Medulla oblongata (tissue), 1 donor: ENCODE measurements at regions not wholly inside any gene's neighbourhood (a gene's known extent, or its start where the extent isn't known, plus 50 kb on each side); places are given as distances from the start of the nearest gene placed in this dataset.

Source experiments
- DNase-seq: peaks from one replicate; pipeline ENCODE4 v3.0.0-alpha.2; 2015; ENCODE audit errors: extremely low spot score

GRCh38 chr13:105537113-105537512, 998.3 kb downstream of the EFNB2 start:
- DNase-seq: no peak

- DNase-seq: no peak
Observed at GRCh38 chr13:105530468-105530867, 1005.0 kb downstream of the EFNB2 start.

DNA sequence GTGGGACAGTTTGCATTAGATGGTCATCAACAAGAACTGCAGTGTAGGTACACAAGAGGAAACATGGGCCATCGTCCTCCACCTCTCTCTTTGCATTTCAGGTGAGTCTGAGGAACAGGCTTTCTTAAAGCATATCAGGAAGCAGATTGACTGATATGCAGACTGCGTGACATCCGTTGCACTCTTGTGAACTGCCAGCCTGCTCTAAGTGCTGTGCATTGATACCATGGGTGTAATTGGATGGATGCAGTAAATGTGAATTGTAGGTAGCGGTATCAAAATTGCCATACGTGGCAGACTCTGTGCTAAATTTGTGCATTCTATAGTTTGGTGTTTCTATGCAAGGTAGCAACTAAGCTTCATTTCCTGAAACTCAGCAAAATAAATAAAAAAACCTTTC, 1008.3 kb downstream of the EFNB2 start:
- DNase-seq: no peak

- no peak for DNase-seq
Observed at GRCh38 chr13:105519771-105520170, 1015.7 kb downstream of the EFNB2 start.

DNA sequence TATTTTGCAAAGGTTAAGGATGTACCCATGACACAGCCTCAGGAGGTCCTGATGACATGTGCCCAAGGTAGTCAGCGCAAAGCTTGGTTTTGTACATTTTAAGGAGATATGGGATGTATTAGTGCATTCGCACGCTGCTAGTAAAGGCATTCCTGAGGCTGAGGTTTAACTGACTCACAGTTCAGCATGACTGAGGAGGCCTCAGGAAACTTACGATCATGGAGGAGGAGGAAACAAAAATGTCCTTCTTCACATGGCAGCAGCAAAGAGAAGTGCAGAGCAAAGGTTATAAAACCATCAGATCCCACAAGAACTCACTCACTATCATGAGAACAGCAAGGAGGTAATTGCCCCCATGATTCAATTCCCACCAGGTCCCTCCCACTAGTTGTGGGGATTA, 1017.4 kb downstream of the EFNB2 start:
- no peak for DNase-seq

- DNase-seq: no peak
Observed at GRCh38 chr13:105514401-105514800, 1021.1 kb downstream of the EFNB2 start.

- DNase-seq: no peak
Observed at GRCh38 chr13:105513448-105513847, 1022.0 kb downstream of the EFNB2 start.

GRCh38 chr13:105509981-105510762, 1025.3 kb downstream of the EFNB2 start:
- no peak for DNase-seq

GRCh38 chr13:105506463-105506862, 1029.0 kb downstream of the EFNB2 start:
- no peak for DNase-seq

DNA sequence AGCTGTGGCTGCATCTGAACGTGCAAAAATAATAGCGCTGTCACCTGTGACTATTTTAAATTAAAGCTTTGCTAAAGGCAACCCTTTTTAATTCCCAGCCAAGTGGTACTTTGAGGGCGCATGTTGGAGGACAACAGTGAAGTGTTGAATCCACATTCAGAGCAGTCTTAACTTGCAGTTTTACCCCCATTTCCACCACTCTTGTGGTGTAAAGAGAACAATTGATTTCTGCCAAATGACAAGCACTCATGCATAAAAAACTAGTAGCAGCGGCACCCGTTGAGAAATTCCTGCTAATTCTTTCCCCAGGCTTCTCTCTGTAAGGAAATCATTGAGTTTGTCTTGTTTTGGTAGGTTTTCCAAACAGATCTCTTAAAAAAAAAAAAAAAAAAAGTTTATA, 1033.3 kb downstream of the EFNB2 start:
- DNase-seq: no peak

- no peak for DNase-seq
Observed at GRCh38 chr13:105497597-105497996, 1037.9 kb downstream of the EFNB2 start.

- no peak for DNase-seq
Observed at GRCh38 chr13:105492216-105492615, 1043.2 kb downstream of the EFNB2 start.

DNA sequence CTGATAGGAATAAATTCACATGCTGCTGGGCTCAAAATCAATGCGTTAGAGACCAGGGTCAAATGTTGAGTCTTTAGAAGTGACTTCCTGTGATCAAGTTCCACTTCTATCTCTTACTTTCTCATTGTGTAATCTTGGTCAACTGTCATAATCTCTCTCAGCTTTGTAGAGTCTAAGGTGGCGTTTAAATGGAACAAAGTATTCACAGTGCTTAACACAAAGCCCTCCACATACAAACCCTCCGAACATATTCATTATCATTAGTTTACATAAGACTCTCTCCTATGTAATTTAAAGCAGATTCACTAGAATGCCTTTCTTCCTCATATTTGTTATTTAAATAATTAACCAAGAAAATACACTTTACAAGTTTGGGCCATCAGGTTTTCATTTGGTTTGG, 1044.1 kb downstream of the EFNB2 start:
- no peak for DNase-seq

DNA sequence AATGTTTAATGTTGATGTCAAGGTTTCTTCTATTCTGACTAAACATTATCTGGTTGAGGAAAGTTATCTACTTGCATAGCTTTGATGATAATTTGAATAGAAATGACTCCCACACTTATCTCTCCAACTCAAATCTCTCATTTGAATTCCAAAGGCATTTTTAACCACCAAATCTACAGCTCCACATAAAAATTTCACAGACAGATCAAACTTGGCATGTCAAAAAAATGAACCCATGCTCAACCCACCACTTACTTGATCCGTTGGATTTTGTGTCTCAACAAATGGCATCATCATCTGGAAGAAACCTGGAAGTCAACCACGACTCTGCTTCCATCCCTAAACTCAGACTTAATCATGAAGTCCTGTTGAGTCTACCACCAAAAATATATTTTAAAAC, 1050.4 kb downstream of the EFNB2 start:
- DNase-seq: no peak

GRCh38 chr13:105474983-105475610, 1060.4 kb downstream of the EFNB2 start:
- DNase-seq: no peak

DNA sequence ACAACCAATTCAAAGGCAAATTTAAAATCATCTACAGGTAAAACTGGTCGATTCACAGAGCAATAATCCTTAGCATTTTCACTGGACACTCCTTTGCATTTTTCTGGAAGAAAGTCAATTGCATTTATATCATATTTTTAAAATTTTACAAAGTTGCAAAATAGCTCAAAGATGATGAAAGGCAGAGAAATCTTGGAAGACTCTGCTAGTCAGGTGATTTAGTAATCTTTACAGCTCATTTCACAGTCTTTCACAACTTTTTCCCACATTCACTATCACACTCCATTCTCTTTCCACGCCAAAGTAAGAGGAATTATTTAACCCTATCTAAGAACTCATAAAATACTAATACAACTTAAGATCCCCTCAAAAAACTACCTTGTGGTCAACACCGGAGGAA, 1063.8 kb downstream of the EFNB2 start:
- DNase-seq: no peak

- no peak for DNase-seq
Observed at GRCh38 chr13:105466376-105466775, 1069.1 kb downstream of the EFNB2 start.

DNA sequence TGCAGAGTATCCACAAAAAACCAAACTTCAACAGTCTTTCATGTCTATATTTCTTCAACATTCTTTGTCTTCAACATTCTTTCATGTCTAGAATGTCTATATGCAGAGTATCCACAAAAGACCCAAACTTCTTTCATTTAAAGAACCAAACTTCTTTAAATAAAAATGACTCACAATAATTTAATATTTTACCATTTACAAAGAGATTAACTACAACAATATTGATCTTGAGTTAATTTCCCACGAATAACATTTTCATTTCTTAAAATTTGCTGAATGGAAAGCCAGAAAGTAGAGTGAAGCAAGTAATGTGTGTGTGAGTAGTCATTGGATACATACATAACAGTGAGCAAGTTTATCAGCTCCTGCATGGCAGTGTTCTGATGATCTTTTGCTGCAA, 1069.7 kb downstream of the EFNB2 start, which contains the start of gene DAOA:
Gene DAOA, plus strand, starts transcription at position 301 of the 400 bp plus-strand sequence.
- no peak for DNase-seq

DNA sequence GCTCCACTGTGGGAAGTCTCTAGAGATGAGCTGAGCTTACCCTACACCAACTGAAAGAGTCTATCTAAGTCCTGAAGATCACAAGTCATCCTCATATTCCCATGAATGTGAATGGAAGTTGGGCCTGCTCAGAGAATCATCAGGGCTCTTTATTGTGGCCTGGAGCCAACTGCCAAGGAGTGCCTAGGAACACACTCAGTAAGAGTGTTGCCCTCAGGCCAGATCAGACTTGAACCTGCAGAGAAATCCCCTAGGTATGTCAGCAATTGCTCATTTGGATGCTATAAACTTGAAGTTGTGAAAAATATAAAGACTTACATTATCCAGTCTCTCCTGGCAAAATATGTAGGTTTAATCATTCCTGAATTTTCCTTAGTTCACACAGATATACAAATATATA, 1070.2 kb downstream of the EFNB2 start:
- no peak for DNase-seq

DNA sequence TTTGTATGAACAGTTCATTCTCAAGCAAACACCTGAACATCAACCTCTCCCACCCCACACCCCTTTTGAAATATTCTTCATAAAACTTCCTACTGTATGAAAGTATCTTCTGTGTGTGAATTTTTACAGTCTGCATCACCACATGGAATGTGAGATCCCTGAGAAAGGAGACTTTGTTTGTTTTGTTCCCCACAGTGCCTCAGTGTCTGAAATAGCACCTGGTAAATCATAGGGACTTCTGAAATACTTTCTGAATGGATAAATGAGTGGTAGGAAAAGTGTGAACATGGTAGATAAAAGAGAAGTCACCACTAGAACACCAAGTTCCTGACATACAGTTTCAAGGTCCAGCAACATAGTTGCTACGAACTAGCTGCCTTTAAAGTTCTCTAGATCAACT, 1071.2 kb downstream of the EFNB2 start:
- no peak for DNase-seq

GRCh38 chr13:105463011-105463501, 1072.4 kb downstream of the EFNB2 start:
- no peak for DNase-seq

GRCh38 chr13:105462098-105462497, 1073.4 kb downstream of the EFNB2 start:
- DNase-seq: no peak

DNA sequence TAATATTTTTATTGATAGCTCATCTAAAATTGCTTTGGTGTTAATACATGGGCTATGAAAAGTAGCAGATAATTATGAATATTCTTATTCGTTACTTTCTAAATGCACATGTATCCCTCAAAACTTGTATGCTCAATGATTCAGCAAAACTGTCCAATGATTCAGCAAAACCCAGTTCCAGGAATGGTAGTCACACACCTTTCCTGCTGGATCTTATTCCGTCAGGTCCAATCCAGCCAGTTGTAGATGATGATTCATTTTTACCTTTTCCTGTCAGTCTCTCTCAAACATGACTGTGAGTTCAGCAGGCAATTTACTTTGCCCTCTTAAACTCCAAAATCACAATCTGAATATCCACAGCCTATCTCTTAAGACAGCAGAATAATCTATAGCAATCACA, 1082.6 kb downstream of the EFNB2 start:
- no peak for DNase-seq
